ENCODE measurements at regions not wholly inside any gene's neighbourhood (a gene's known extent, or its start where the extent isn't known, plus 50 kb on each side); places are given as distances from the start of the nearest gene placed in this dataset.

DNA sequence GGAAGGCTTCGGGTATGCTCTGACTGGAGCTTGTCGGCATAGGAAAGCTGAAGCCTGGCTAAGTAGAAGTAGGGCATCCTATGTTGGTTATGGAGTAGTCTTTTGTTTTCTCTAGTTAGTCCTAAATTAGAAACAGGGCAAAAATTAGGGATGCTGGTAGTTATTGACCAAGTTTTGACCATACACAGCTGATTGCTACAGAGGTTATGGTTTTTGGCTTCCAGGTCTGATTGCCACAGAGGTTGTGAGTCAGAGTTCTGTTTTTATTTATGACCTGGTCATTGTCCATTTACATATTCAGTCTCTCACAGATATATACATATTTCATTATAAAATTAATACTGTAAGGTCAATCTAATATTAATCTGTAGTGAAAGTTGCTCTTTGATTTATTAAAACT lies 219.2 kb downstream of the FSCB start:
- DNase-seq: no peak

DNA sequence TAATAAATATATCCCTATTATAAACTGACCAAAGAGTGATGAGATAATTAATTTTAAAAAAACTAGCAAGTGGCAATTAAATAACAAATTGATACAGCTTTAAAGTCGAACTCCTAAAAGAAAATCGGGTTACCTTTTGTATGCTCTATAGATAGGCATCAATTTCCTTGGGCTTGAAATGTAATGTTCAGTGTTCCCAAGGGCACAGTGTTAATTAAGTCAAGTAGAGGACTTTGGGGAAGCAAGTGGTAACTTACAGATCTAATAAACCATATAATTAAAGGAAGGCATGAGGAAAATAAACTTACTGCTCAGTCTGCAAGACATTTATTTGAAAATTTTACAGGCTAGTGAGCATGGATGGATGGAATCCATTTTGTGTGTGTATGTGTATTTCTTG lies 220.9 kb downstream of the FSCB start:
- no peak for DNase-seq

DNA sequence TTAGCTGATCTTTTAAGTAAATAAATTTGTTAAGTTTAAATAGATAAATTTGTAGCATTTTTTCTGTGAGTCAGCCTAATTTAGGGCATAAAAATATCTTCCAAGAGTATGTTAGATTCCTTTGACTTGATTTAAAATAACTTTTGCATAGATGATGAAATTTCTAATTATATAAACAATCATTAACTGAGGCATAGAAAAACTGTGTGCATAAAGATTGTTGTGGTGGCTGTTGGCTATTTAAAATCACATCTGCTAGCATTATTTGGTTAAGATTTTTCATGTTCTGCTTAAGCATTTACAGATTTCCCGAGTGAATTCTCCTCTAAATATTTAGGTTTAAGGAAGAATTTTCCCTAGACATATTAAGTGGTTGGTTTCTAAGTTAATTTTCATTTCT lies 223.2 kb downstream of the FSCB start:
- DNase-seq: no peak

DNA sequence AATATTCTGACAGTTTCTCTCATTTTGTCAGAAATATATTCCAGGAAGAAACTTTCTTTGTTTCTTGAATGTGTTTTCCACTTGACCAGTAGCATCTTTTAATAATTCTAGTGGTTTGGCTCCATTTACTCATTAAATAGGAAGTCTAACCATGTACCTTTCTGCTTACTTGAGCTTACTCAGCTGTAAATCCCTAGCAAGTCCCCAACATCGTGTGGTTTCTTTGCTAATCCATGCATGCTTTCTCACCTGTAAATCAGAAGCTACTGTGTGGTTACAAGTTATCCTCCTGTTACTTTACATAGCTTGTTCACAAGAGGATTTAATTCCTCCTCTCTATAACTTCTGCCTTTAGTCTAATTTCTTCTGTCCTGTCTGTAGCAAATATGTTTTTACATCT lies 227.7 kb downstream of the FSCB start:
- no peak for DNase-seq

DNA sequence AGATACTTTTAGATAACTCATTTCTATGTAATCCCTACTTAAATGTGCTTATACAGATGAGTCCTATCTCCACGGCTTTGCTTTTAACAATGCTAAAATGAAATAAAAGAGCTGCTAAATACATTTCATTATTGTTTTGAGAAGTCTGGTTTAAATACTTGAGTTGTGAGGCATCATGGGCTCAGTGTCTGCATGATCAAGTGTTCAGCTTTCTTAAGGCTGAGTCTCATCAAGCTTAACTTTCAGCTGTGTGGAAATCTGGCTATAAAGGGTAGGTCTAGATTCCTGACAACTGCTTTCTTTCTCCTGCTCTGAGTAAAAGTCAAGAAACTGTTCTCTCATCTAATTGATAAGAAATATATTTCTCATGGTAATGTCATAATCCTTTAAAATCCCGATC lies 235.4 kb downstream of the FSCB start:
- DNase-seq: no peak

DNA sequence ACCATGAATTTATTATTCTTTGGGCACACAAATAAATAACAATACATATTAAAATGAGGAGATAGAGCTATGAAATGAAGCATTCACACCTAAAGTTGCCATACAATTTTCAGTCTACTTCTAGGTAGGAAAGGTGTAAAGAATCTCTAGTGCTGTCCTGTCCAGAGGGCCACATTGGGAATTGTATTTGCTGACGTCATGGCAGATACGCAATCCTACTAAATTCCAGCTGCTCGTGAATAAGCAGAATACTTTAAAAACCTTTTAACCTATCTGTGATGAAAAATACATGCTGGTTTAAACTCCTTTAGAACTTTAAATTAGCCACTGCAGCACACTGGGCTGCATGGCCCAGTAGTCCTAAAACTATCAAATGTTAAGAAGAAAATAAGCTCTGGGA lies 236.1 kb downstream of the FSCB start:
- DNase-seq: no peak

DNA sequence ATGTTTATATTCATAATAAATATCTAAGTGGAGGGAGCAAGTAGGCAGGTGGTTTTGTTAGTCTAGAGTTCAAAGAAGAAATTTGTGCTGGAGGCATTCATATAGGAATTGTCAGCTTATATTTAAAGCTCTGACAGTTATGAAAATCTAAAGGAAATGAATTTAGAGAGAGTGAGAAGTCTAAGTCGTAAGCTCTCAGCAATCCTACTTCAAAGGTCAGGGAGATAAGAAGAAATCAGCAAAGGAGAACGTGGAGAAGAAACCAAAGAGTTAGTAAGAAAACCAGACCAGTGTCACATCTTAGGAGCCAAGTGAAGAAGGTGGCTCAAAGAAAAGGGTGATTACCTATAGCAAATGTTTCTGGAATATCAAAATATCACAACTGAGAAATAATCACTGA lies 241.8 kb downstream of the FSCB start:
- no peak for DNase-seq

DNA sequence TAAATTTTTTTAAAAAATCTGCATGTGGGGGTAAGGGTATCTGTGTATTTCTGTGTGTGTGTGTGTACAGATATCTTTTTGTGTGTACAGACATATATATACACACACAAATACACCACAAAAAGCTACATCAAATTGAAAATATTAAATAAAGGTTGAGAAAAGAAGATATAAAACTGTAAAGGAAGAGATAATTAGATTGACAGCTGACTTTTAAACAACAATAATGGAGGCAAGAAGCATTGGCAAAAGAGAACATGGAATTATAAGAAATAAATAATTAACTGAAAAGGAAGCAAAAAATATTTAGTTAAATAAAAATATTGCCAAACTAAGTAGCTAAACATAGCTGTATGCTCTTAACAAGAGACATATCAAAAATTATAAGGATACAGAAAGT lies 291.4 kb downstream of the FSCB start:
- DNase-seq: no peak

DNA sequence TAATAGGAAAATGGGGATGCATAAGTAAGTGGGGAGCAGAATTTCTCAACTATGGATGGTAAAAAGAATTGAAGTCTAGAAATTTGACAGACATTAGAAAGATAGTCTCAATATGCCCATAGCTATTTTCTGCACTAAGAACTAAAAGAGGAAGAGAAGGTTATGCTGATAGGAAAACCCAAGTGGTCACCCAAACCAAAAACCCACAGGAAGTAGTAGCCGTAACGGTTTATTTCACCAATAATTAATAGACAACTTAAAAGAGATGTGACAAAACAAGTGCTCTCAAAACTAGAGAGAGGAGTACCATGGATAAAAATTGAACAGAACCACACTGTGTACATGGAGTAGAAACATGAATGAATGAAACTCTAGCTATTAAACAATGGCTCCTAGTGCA lies 295.4 kb downstream of the FSCB start:
- no peak for DNase-seq

DNA sequence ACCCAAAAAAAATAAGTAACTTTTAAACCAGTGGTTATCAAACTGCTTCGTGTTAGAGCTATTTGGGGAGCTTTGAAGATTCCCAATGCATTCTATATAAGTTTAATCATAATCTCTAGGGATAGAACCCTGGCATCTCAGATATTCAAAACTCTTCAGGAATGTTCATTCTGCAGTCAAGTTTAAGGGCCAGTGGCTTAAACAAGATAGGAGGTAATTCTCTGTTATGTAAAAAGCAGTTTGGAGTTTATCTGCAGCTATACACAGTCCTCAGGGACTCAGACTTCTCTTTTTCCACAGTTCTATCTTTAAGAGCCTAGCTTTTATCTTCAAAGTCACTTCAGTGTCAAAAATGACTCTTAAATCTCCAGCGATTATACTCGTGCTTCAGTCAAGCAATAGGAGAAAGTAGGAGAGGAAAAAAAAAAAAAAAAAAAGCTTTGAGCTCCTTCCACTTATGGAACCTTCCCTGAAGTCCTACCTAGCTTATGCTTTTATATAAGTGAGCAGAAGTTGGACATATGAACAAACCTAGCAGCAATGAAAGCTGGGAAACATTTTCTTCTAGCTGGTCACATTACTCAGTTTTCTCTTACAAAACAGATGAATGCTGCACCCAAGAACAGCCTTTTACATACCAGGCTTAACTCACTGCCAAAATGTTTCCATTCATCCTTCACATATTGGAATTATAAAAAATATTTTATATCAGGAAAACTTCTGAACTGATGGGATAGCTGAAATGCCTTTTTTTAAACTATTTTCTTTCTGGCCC lies 302.8 kb downstream of the FSCB start:
- DNase-seq: no peak

DNA sequence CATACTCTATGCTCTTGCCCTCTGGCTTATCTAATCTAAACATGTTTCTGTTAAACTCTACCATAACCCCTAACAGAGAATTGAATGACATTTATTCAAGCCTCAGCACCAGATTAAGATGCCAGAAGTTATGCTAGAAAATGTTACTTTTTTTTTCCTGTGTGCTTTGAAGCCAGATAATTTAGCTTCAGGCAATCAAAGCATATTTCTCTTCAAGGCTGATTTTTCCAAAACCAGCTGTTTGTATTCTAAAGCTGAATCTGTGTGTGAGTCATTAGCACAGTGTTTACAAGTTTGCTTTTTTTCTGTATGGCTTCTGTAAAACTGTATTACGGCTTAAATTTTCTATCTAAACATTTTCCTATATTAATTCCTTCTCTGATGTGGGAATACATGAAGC lies 326.1 kb downstream of the FSCB start:
- DNase-seq: no peak

DNA sequence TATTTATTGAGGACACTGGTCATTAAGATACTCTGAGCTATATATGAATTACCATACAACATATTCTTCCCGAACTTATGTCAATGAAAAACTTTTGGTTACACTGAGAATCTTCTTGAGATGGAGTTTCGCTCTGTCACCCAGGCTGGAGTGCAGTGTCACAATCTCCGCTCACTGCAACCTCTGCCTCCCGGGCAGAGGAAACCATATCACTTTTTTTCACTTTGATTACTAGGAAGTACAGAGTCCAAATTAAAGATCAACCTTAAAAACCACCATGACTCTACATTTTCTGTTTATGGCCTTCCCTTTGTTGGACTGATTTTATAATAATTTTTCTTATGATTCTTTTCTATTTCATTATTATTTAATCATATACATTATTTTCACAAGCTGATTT lies 336.5 kb downstream of the FSCB start:
- no peak for DNase-seq

DNA sequence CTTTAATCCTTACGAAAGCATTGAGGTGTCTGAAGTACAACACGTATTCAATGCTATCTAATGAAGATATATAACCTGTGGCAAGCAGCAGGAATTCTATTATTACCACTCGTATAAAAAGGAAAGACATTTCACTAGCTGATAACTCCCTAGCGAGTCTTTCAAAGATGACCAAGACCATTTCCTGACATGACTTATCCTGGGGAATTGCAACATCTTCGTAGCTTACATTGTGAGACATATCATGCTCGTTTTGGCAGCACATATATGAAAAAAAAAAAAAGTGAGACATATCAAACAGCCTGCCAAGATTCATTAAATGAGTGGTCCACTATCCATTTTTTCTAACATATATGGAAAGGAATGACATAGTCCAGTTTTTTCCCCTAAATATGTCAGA lies 337.0 kb downstream of the FSCB start:
- no peak for DNase-seq

DNA sequence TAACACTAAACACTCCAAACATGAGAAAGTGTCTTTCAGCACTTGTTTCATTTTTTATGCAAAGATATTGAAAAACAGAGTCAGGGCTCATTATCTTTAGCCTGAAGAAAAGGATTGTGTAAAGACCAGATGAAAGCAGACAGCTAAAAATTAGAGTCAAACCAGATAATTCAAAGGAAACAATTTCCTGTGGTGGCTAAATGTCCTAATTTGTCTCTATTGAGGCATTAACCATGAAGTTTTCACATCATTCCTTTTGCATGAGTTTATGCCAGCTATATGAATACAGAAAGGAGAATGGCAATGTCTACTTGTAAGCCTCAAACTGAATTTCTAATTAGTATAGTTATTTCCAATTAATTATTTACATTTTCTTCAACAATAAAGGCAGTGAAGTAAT lies 338.5 kb downstream of the FSCB start:
- no peak for DNase-seq

DNA sequence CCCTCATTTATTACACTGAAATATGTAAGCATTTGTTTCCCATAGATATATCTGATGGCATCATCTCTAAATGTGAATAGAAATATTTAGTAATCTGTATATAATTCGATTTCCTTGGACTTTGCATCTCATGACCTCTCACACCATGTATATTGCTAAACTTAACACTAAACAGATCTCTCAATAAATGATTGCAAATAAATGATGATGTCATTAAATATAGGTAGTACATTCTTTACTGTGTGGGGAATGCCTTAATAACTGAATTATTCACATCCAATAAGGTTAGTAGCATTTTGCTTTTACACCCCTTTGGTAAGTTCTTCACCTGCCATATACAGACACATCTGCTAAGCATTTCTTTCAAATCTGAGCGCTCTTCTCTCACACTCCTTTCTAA lies 340.5 kb downstream of the FSCB start:
- DNase-seq: no peak

DNA sequence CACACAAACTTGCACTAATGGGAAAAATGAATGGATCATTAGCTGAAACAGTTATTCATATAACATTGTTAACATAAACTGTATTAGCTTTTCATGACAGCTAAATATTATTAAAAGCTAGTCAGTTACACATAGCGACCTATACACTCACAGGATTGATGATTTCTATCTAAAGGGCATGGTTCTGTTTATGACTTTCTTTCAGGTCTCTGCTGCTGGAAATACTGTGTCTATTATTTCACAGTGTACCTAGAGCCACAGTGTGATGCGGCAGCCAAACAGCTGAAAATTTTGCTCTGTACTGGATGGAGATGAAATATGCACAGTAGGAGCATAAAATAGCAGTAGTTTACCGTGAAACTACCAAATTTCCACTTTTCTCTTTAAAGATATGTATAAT lies 341.1 kb downstream of the FSCB start:
- no peak for DNase-seq

DNA sequence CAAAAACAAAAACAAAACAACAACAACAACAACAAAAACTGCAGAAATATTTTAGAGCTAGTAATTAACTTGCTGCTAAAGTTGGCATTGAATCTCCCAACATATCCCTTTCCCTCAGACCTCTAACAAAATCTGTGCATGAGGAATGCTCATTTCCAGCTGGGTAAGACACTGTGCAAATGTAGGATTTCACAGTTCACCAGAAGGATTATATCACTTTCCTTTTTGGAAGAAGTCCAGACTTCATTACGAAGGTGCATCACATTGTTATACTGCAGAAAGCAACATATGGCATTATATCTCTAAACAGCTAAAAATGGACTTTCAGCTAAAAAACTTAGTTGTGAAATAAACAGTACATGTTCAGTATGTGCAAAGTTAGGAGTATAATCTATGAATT lies 341.8 kb downstream of the FSCB start:
- DNase-seq: no peak

DNA sequence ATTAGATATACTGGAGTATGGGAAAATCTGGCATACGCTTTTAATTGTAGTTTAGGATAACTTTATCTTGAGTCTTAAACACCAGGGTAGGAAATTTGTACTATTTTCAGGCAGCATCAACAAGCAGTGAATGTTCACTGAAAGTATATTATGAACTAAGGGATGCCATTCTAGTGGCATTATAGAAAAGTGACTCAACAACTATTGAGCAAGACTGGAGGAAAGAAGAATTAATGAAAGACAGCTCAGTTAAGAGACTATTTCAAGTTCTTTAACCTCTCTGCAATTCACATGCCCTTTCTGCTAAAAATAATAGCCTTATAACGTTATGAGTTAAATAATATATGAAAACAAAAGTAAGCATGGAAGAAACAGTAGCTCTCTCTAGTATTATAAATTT lies 343.1 kb downstream of the FSCB start:
- DNase-seq: no peak

DNA sequence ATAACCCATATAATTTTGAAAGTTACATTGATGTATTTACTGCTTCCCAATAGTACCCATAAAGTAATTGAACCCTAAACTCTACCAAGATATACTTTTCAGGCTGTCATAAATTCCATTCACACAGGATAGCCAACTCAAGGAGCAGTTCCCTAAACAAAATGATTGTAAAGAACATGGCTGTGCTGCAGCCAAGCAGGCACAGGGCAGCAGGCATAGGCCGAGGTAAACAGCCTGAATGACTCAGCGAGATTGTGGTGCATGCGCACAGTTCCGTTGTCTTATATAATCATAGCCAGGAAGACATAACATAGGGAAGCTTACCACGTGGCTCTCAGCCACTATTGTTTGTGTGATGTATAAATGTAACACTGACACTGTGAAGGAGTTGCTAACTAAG lies 344.9 kb downstream of the FSCB start:
- no peak for DNase-seq

DNA sequence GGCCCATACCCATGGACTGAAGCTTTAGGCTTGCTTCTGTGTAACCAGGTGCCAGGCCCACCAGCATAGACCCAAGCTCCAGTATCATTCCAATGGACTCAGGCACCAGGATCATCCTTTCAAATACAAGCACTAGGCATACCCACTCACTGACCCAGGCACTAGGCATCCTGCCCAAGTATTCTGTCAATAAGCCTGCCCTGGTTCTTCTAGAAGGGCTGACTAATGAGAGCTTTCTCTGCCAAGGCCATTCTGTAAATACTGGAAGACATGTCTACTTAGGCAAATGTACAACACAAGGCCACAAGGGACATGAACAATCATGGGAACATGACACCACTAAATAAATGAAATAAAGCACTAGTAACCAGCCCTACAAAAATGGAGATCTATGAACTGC lies 352.2 kb downstream of the FSCB start:
- DNase-seq: no peak

DNA sequence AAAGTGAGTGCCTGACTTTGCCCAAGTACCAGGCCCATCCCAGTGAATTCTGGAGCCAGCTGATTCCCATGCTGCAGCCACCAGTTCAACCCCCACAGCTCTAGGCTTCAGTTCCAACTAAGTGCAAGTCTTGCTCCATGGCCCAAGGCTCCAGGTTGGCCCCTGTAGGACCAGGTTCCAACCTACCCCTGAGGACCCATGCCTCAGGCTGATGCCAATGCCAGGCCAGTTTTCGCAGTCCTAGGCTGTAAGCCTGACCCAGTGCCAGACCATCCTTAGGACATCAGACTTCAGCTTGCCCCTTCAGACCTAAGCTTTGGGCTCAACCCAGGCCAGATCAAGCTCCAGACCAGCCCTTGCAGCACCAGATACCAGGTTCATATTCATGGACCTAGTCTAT lies 352.6 kb downstream of the FSCB start:
- DNase-seq: no peak

DNA sequence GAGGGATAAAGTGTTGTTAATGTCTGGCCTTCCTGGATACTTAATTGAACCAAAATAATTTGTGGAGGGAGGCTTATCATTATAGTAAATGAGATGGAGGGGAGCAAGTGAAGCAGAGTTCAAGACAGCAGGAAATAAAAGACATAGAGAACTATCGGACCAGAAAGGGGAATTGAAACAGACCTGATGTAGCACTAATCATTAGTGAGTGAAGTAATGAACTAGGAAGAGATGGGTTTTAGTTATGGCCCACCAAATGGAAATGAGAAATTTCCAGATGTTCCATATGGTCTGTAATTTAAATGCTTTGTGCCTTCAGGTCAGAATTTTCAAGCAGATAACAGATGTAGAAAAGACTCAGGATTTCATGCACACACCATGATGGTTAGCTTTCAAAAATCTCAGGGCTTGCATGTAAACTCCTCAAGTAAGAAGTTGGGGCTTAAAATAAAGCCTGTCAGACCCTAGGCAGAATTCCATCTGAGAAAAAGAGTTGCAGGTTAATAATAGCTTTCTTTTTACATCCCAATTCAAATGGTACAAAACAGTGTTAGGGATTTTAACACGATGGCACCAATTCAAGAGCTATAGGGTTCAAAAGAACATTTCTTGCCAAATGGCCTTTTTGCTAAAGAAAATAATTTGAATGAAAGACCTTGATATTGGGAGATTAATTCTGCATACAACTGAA lies 355.8 kb downstream of the FSCB start:
- DNase-seq: no peak

DNA sequence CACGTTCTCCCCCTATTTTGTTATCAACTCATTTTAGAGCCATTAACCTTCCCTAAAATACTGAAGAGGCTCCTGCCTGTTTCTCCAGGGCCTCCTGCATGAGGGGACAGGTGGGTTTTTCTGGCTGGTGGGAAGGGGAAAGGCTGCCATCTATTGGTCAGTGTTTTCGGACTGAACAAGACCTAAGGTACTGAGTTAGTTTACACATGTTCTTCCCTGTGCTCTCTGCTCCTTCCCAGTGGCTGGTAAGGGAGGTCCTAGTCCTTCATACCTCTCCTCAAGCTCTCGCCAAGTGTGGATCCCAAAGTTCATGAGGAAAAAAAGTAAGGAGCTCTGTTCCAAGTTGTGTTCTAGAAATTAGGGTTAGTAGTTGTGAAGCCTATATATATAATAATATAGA lies 357.5 kb downstream of the FSCB start:
- DNase-seq: no peak

DNA sequence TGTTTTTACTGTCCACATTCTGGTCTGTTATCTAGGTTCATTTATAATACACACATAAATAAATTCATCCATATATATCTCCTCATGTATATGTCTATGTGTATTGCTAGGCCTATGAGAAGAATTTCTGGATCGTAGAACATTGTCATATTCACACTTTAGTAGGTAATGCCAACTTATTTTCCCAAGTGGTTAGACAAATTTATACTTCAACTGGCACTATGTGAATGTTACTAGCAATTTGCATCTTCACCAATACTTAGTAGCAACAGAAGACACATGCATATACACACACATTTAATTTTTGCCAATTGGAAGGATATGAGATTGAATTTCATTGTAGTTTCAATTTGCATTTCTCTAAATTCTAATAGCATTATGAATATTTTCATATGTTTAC lies 365.1 kb downstream of the FSCB start:
- DNase-seq: no peak

DNA sequence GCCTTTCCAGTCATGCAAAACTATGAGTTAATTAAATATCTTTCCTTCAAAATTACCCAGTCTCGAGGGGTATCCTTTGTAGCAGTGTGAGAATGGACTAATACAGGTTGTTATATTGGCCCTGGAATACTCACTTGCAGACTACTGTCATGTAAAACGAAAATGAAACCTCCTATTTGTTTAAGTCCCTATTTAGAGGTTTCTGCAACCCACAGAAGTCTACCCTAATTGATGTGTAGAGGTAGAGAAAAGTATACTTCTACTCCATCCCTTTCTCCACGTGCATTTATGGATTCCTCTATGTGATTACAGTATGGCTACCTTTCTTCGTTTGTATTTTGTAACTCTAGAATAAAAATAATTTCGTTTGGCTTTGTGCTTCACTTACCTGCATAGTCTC lies 371.1 kb downstream of the FSCB start:
- no peak for DNase-seq

Measured in activated gamma-delta T cell (primary cell).